ENCODE measurements at regions not wholly inside any gene's neighbourhood (a gene's known extent, or its start where the extent isn't known, plus 50 kb on each side); places are given as distances from the start of the nearest gene placed in this dataset.

GRCh38 chr15:66620744-66621344 lies 55.0 kb upstream of the LCTL start:
- no peak for DNase-seq
- peaks cover 0 to 21% (median 17%) of the 10 kb centered on the region in 3 donors for H3K27me3 ChIP-seq
- H3K4me1 ChIP-seq: peaks cover 0 to 41% (median 37%) of the 10 kb centered on the region in 4 donors
- intact Hi-C loops (cut with DNase I): no loop called here
- H3K9me3 ChIP-seq: no peaks in the 10 kb centered on the region
- TF ChIP-seq CTCF (IDR thresholded peaks at IDR 0.05) (no peak), POLR2A (IDR thresholded peaks at IDR 0.05) (no peak), POLR2AphosphoS5 (IDR thresholded peaks at IDR 0.05) (no peak), EP300 (IDR thresholded peaks at IDR 0.05) (no peak)
- H3K36me3 ChIP-seq: no peaks in the 10 kb centered on the region
- no peak overlapping the region for H3K4me3 ChIP-seq
- H3K27ac ChIP-seq: no peak overlapping the region
- 81 to 91% methylated on average over 6 of the region's 6 CpGs for WGBS, 2 donors

GRCh38 chr15:66621491-66622467 lies 56.0 kb upstream of the LCTL start:
- DNase-seq: no peak
- H3K27ac ChIP-seq: peak overlapping the region in 1 of 4 donors; percentile 13
- H3K4me1 ChIP-seq: peaks cover 0 to 40% (median 37%) of the 10 kb centered on the region in 4 donors
- H3K27me3 ChIP-seq: peaks cover 0 to 21% (median 17%) of the 10 kb centered on the region in 3 donors
- WGBS, 2 donors: 36 to 38% methylated on average over 75 of the region's 75 CpGs
- no peaks in the 10 kb centered on the region for H3K36me3 ChIP-seq
- TF ChIP-seq EP300 (IDR thresholded peaks at IDR 0.05) (no peak), POLR2A (IDR thresholded peaks at IDR 0.05) (no peak), CTCF (IDR thresholded peaks at IDR 0.05) (no peak), POLR2AphosphoS5 (IDR thresholded peaks at IDR 0.05) (no peak)
- no peaks in the 10 kb centered on the region for H3K9me3 ChIP-seq
- peak overlapping the region in 3 of 4 donors; percentile 22 to 36 (median 35) for H3K4me3 ChIP-seq
- intact Hi-C loops (cut with DNase I): no loop called here

GRCh38 chr15:66622591-66623022 lies 56.8 kb upstream of the LCTL start:
- TF ChIP-seq POLR2A (IDR thresholded peaks at IDR 0.05): no peak
- TF ChIP-seq POLR2AphosphoS5 (IDR thresholded peaks at IDR 0.05): no peak
- TF ChIP-seq CTCF (IDR thresholded peaks at IDR 0.05): no peak
- no peak for TF ChIP-seq EP300 (IDR thresholded peaks at IDR 0.05)
- 12 to 39% methylated on average over 5 of the region's 5 CpGs for WGBS, 2 donors
- peaks cover 0 to 21% (median 17%) of the 10 kb centered on the region in 3 donors for H3K27me3 ChIP-seq
- DNase-seq: no peak
- H3K4me3 ChIP-seq: peak overlapping the region in 2 of 4 donors; percentile 22 to 36
- H3K4me1 ChIP-seq: peaks cover 0 to 34% (median 31%) of the 10 kb centered on the region in 4 donors
- H3K9me3 ChIP-seq: no peaks in the 10 kb centered on the region
- H3K27ac ChIP-seq: no peak overlapping the region
- intact Hi-C loops (cut with DNase I): no loop called here
- H3K36me3 ChIP-seq: no peaks in the 10 kb centered on the region

- Histone ChIP-seq H3K36me3 (no peaks in the 10 kb centered on the region), H3K4me3 (no peak overlapping the region), H3K27me3 (peaks cover 0 to 21% (median 17%) of the 10 kb centered on the region in 3 donors), H3K4me1 (peaks cover 0 to 23% (median 21%) of the 10 kb centered on the region in 4 donors), H3K9me3 (no peaks in the 10 kb centered on the region), H3K27ac (no peak overlapping the region)
- intact Hi-C loops (cut with DNase I): no loop called here
- DNase-seq: no peak
- TF ChIP-seq CTCF (IDR thresholded peaks at IDR 0.05) (no peak), POLR2AphosphoS5 (IDR thresholded peaks at IDR 0.05) (no peak), EP300 (IDR thresholded peaks at IDR 0.05) (no peak), POLR2A (IDR thresholded peaks at IDR 0.05) (no peak)
- WGBS, 2 donors: 59 to 76% methylated on average over 6 of the region's 6 CpGs
Observed at GRCh38 chr15:66623801-66624453, 58.1 kb upstream of the LCTL start.

Data from sigmoid colon (tissue), 6 donors.